OCI-LY1 (cell line): ENCODE measurements at regions not wholly inside any gene's neighbourhood (a gene's known extent, or its start where the extent isn't known, plus 50 kb on each side); places are given as distances from the start of the nearest gene placed in this dataset.

Source experiments
- H2AFZ ChIP-seq: fragments of 200-600 bp; sonication (generic), shearing (Covaris generic); 2 replicates; pipeline ENCODE4 v1.6.0; 2014; ENCODE audit warnings: antibody characterized with exemption, mild to moderate bottlenecking, low read length
- H3F3A ChIP-seq: fragments of 200-600 bp; sonication (generic), shearing (Covaris generic); 2 replicates; pipeline ENCODE4 v1.6.0; 2014; ENCODE audit warnings: mild to moderate bottlenecking, antibody characterized with exemption, low read length, moderate library complexity; ENCODE audit not compliant: insufficient read depth
- H3K27ac ChIP-seq: fragments of 200-600 bp; sonication (generic); 2 replicates; pipeline ENCODE4 v1.5.1; 2014; ENCODE audit warnings: low read length, mixed run types, mild to moderate bottlenecking, low read depth; ENCODE audit not compliant: poor library complexity, severe bottlenecking
- H3K27me3 ChIP-seq: fragments of 200-600 bp; sonication (generic); 2 replicates; pipeline ENCODE4 v1.6.0; 2014; ENCODE audit warnings: antibody characterized with exemption, mild to moderate bottlenecking, low read length, moderate library complexity; ENCODE audit not compliant: insufficient read depth
- H3K36me3 ChIP-seq: fragments of 200-600 bp; sonication (generic); 2 replicates; pipeline ENCODE4 v1.6.1; 2014; ENCODE audit warnings: mild to moderate bottlenecking, antibody characterized with exemption, low read length, moderate library complexity, mixed read lengths; ENCODE audit not compliant: insufficient read depth
- H3K4me1 ChIP-seq: fragments of 200-600 bp; sonication (generic); 2 replicates; pipeline ENCODE4 v1.5.1; 2014; ENCODE audit warnings: mild to moderate bottlenecking, low read length, moderate library complexity; ENCODE audit not compliant: insufficient read depth, severe bottlenecking
- H3K4me2 ChIP-seq: fragments of 200-600 bp; sonication (generic), shearing (Covaris generic); 2 replicates; pipeline ENCODE4 v1.6.1; 2014; ENCODE audit warnings: low read length
- H3K4me3 ChIP-seq: fragments of 200-600 bp; sonication (generic); 2 replicates; pipeline ENCODE4 v1.5.1; 2014; ENCODE audit warnings: low read length, low read depth, mild to moderate bottlenecking, mixed read lengths; ENCODE audit not compliant: poor library complexity, severe bottlenecking
- H3K79me2 ChIP-seq: fragments of 200-600 bp; shearing (Covaris generic); 2 replicates; pipeline ENCODE4 v1.6.1; 2016; ENCODE audit warnings: mixed run types, low read length, mixed read lengths; ENCODE audit not compliant: insufficient read depth
- H3K9ac ChIP-seq: fragments of 200-600 bp; sonication (generic), shearing (Covaris generic); 2 replicates; pipeline ENCODE4 v1.6.1; 2014; ENCODE audit warnings: mild to moderate bottlenecking, low read length, mixed read lengths
- H3K9me2 ChIP-seq: fragments of 200-600 bp; sonication (generic), shearing (Covaris generic); 2 replicates; pipeline ENCODE4 v1.6.1; 2014; ENCODE audit warnings: low read depth, mild to moderate bottlenecking, low read length, mixed read lengths
- H3K9me3 ChIP-seq: fragments of 200-600 bp; shearing (Covaris generic); 2 replicates; pipeline ENCODE4 v1.6.1; 2014; ENCODE audit warnings: low read length, mixed read lengths
- H4K20me1 ChIP-seq: fragments of 200-600 bp; sonication (generic), shearing (Covaris generic); 2 replicates; pipeline ENCODE4 v1.6.0; 2016; ENCODE audit warnings: mild to moderate bottlenecking, low read length; ENCODE audit not compliant: insufficient read depth
- CTCF ChIP-seq: fragments of 200-600 bp; sonication (generic), shearing (Covaris generic); IDR thresholded peaks from 2 replicates; pipeline ENCODE4 v1.5.1; 2017; ENCODE audit warnings: mild to moderate bottlenecking, antibody characterized with exemption, low read length, moderate library complexity, mixed read lengths
- EZH2 ChIP-seq: fragments of 200-600 bp; sonication (generic), shearing (Covaris generic); IDR thresholded peaks from 2 replicates; pipeline ENCODE4 v1.8.0; 2017; ENCODE audit warnings: borderline replicate concordance, mixed run types, mild to moderate bottlenecking, antibody characterized with exemption, low read length, moderate library complexity, mixed read lengths

- H3K27me3 ChIP-seq: no peaks in the 10 kb centered on the region
- H2AFZ ChIP-seq: no peak overlapping the region
- H4K20me1 ChIP-seq: no peaks in the 10 kb centered on the region
- peak overlapping the region; percentile 48 for H3K27ac ChIP-seq
- no peaks in the 10 kb centered on the region for H3K9me3 ChIP-seq
- peak overlapping the region; percentile 48 for H3K4me2 ChIP-seq
- no peaks in the 10 kb centered on the region for H3K79me2 ChIP-seq
- no peaks in the 10 kb centered on the region for H3K9me2 ChIP-seq
- no peak overlapping the region for H3K4me3 ChIP-seq
- H3K9ac ChIP-seq: no peak overlapping the region
- no peak for TF ChIP-seq CTCF
- no peak for TF ChIP-seq EZH2
- peaks cover 34% of the 10 kb centered on the region for H3K4me1 ChIP-seq
- no peaks in the 10 kb centered on the region for H3K36me3 ChIP-seq
- no peaks in the 10 kb centered on the region for H3F3A ChIP-seq
Measured at GRCh38 chr5:56565283-56565615, 250.1 kb upstream of the MAP3K1 start.

DNA sequence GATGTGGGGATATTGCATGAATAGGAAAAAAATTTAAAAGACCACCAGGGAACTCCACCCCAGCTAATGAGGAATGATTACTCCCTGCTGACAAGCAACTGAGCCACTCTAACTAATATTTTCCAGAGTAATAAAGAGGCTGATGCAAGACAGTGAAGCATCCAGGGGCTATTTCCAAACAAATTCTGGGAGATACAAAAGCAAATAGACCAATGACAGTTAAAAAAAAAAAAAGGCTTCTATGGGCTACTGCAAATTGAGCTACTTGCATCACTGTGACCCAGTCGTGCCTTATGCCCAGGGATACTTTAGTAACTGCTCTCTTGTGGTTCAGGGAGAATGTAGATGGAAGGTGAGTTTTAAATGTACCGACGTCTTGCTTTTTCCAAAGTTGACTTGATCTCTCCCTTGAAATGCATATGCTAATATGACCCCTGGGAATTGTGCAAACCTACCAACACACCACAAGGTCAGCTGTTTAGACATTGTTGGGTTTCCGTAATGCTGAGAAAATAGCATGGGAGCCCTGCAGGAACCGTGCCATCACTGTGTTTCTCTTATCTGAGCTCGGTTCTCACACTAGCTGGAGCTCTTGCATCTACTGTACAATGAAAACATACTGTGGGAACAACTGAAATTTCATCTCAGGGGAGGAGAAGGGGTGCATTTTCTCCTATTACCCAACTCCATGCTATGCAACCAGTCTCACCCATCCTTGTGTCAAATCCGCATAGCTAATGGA, 250.6 kb upstream of the MAP3K1 start:
- no peaks in the 10 kb centered on the region for H3K27me3 ChIP-seq
- H3K9me3 ChIP-seq: no peaks in the 10 kb centered on the region
- no peaks in the 10 kb centered on the region for H3K79me2 ChIP-seq
- peak overlapping the region; percentile 48; the same call in 1 of the 2 replicates for H3K4me2 ChIP-seq
- H3K36me3 ChIP-seq: no peaks in the 10 kb centered on the region
- no peak overlapping the region for H3K4me3 ChIP-seq
- H2AFZ ChIP-seq: no peak overlapping the region
- peaks cover 34% of the 10 kb centered on the region for H3K4me1 ChIP-seq
- TF ChIP-seq CTCF (no peak), EZH2 (no peak)
- H3F3A ChIP-seq: no peaks in the 10 kb centered on the region
- H4K20me1 ChIP-seq: no peaks in the 10 kb centered on the region
- H3K9me2 ChIP-seq: no peaks in the 10 kb centered on the region
- peak overlapping the region; percentile 48 for H3K27ac ChIP-seq
- no peak overlapping the region for H3K9ac ChIP-seq

GRCh38 chr5:56561455-56561854, 253.9 kb upstream of the MAP3K1 start:
- Histone ChIP-seq H3K9me3 (no peaks in the 10 kb centered on the region), H4K20me1 (no peaks in the 10 kb centered on the region), H3K4me3 (no peak overlapping the region), H3F3A (no peaks in the 10 kb centered on the region), H3K9me2 (no peaks in the 10 kb centered on the region), H3K9ac (no peak overlapping the region), H3K36me3 (no peaks in the 10 kb centered on the region), H2AFZ (no peak overlapping the region), H3K27me3 (no peaks in the 10 kb centered on the region), H3K4me1 (peaks cover 20% of the 10 kb centered on the region), H3K4me2 (no peak overlapping the region), H3K27ac (no peak overlapping the region), H3K79me2 (no peaks in the 10 kb centered on the region)
- TF ChIP-seq EZH2 (no peak), CTCF (no peak)
